Uterus (tissue), 3 donors: ENCODE measurements at regions not wholly inside any gene's neighbourhood (a gene's known extent, or its start where the extent isn't known, plus 50 kb on each side); places are given as distances from the start of the nearest gene placed in this dataset.

ENCODE experiments used
- DNase-seq, 2 donors: peaks; one replicate each; pipeline ENCODE4 v3.0.0-alpha.2; 2019 to 2020
- H3K27ac ChIP-seq, 2 donors: fragments of 200-600 bp; sonication (generic); 1 replicate in 1 of 2; 2 replicates in 1 of 2; pipeline ENCODE4 v1.5.1; 2016 to 2018
- H3K27me3 ChIP-seq, 2 donors: fragments of 200-600 bp; sonication (generic); one replicate each; pipeline ENCODE4 v1.5.1; 2018 to 2019; ENCODE audit warnings: control low read depth in 1 of 2
- H3K36me3 ChIP-seq, 2 donors: fragments of 200-600 bp; sonication (generic); one replicate each; pipeline ENCODE4 v1.5.1; 2019; ENCODE audit warnings: control low read depth in 1 of 2
- H3K4me1 ChIP-seq, 2 donors: fragments of 200-600 bp; sonication (generic); one replicate each; pipeline ENCODE4 v1.5.1; 2018 to 2019; ENCODE audit warnings: control low read depth in 1 of 2
- H3K4me3 ChIP-seq, 2 donors: fragments of 200-600 bp; sonication (generic); 1 replicate in 1 of 2; 2 replicates in 1 of 2; pipeline ENCODE4 v1.5.1; 2018 to 2019; ENCODE audit warnings: mild to moderate bottlenecking in 1 of 2
- H3K9me3 ChIP-seq, 2 donors: fragments of 200-600 bp; sonication (generic); one replicate each; pipeline ENCODE4 v1.5.1; 2019; ENCODE audit warnings: control low read depth in 1 of 2
- CTCF ChIP-seq, 4 experiments: fragments of 200-600 bp in 2 of 4; fragments of 450-650 bp in 2 of 4; sonication (generic) in 2 of 4; IDR thresholded peaks; one replicate each; pipeline ENCODE4 v1.5.1; 2016 to 2019; ENCODE audit warnings: antibody characterized with exemption in 4 of 4, mild to moderate bottlenecking in 2 of 4, moderate library complexity in 1 of 4
- POLR2A ChIP-seq, 2 donors: fragments of 450-650 bp; IDR thresholded peaks; one replicate each; pipeline ENCODE4 v1.6.1; 2016; ENCODE audit warnings: antibody characterized with exemption in 2 of 2, mild to moderate bottlenecking in 1 of 2, moderate library complexity in 1 of 2
- intact Hi-C: fragments of 100-400 bp; cut with DNase I; formaldehyde crosslinking; loops from one replicate; pipeline ENCODE4 v1.15.1; 2023; ENCODE audit warnings: low total_unique reads
- donor health status: DM: yes; HTN: yes; CAD: no.

GRCh38 chr2:137775529-137775928, 188.7 kb upstream of the HNMT start:
- H3K4me1 ChIP-seq, result no peaks in the 10 kb centered on the region
- no peak for DNase-seq
- H3K36me3 ChIP-seq, result no peaks in the 10 kb centered on the region
- no peak overlapping the region for H3K27ac ChIP-seq
- H3K4me3 ChIP-seq, result no peak overlapping the region
- intact Hi-C loops, result no loop called here
- no peaks in the 10 kb centered on the region for H3K27me3 ChIP-seq
- TF ChIP-seq CTCF (IDR thresholded peaks at IDR 0.05) (no peak), POLR2A (IDR thresholded peaks at IDR 0.05) (no peak)
- no peaks in the 10 kb centered on the region for H3K9me3 ChIP-seq

- no peaks in the 10 kb centered on the region for H3K36me3 ChIP-seq
- no peak for DNase-seq
- no peaks in the 10 kb centered on the region for H3K9me3 ChIP-seq
- TF ChIP-seq CTCF (IDR thresholded peaks at IDR 0.05) (no peak), POLR2A (IDR thresholded peaks at IDR 0.05) (no peak)
- H3K27ac ChIP-seq, result no peak overlapping the region
- intact Hi-C loops, result no loop called here
- no peaks in the 10 kb centered on the region for H3K27me3 ChIP-seq
- no peak overlapping the region for H3K4me3 ChIP-seq
- no peaks in the 10 kb centered on the region for H3K4me1 ChIP-seq
Measured at GRCh38 chr2:137776697-137777096, 187.6 kb upstream of the HNMT start.

- intact Hi-C loops, result no loop called here
- H3K27ac ChIP-seq, result no peak overlapping the region
- no peaks in the 10 kb centered on the region for H3K9me3 ChIP-seq
- no peak overlapping the region for H3K4me3 ChIP-seq
- H3K27me3 ChIP-seq, result no peaks in the 10 kb centered on the region
- DNase-seq, result no peak
- no peak for TF ChIP-seq POLR2A (IDR thresholded peaks at IDR 0.05)
- TF ChIP-seq CTCF (IDR thresholded peaks at IDR 0.05), result no peak
- no peaks in the 10 kb centered on the region for H3K36me3 ChIP-seq
- no peaks in the 10 kb centered on the region for H3K4me1 ChIP-seq
Measured at GRCh38 chr2:137797641-137798040, 166.6 kb upstream of the HNMT start.

GRCh38 chr2:137799600-137799999, 164.7 kb upstream of the HNMT start:
- Histone ChIP-seq H3K9me3 (no peaks in the 10 kb centered on the region), H3K36me3 (no peaks in the 10 kb centered on the region), H3K4me1 (no peaks in the 10 kb centered on the region), H3K4me3 (no peak overlapping the region), H3K27ac (no peak overlapping the region), H3K27me3 (no peaks in the 10 kb centered on the region)
- TF ChIP-seq POLR2A (IDR thresholded peaks at IDR 0.05), result no peak
- no peak for TF ChIP-seq CTCF (IDR thresholded peaks at IDR 0.05)
- no peak for DNase-seq
- intact Hi-C loops, result no loop called here

- Histone ChIP-seq H3K4me1 (no peaks in the 10 kb centered on the region), H3K27me3 (no peaks in the 10 kb centered on the region), H3K36me3 (no peaks in the 10 kb centered on the region), H3K4me3 (no peak overlapping the region), H3K9me3 (no peaks in the 10 kb centered on the region), H3K27ac (no peak overlapping the region)
- intact Hi-C loops, result no loop called here
- DNase-seq, result no peak
- TF ChIP-seq POLR2A (IDR thresholded peaks at IDR 0.05), result no peak
- no peak for TF ChIP-seq CTCF (IDR thresholded peaks at IDR 0.05)
Measured at GRCh38 chr2:137800386-137800785, 163.9 kb upstream of the HNMT start.
